GM23338 (cell line): ENCODE measurements at regions not wholly inside any gene's neighbourhood (a gene's known extent, or its start where the extent isn't known, plus 50 kb on each side); places are given as distances from the start of the nearest gene placed in this dataset.

Source experiments
- ATAC-seq: fragments of 200-7000 bp; cut with Tn5 transposase; 3 replicates; pipeline ENCODE4 v1.9.1; 2020
- DNase-seq: peaks from one replicate; pipeline ENCODE4 v3.0.0-alpha.2; 2015; ENCODE audit warnings: low spot score
- H2AFZ ChIP-seq: fragments of 200-600 bp; sonication (generic); 2 replicates; pipeline ENCODE4 v1.8.0; 2016; ENCODE audit warnings: antibody characterized with exemption, mild to moderate bottlenecking, moderate library complexity
- H3F3A ChIP-seq: fragments of 200-600 bp; sonication (generic); replicated peaks from 2 replicates; pipeline ENCODE4 v1.8.0; 2017; ENCODE audit warnings: antibody characterized with exemption, mixed run types, low read depth
- H3K27ac ChIP-seq: fragments of 200-600 bp; sonication (generic); 2 replicates; pipeline ENCODE4 v1.6.1; 2016; ENCODE audit warnings: low read depth
- H3K27me3 ChIP-seq: fragments of 200-600 bp; sonication (generic); 2 replicates; pipeline ENCODE4 v1.8.0; 2016; ENCODE audit warnings: mild to moderate bottlenecking, mixed run types, moderate library complexity; ENCODE audit not compliant: insufficient read depth
- H3K36me3 ChIP-seq: fragments of 200-600 bp; sonication (generic); 2 replicates; pipeline ENCODE4 v1.8.0; 2016; ENCODE audit warnings: mild to moderate bottlenecking; ENCODE audit not compliant: insufficient read depth
- H3K4me1 ChIP-seq: fragments of 200-600 bp; sonication (generic); 2 replicates; pipeline ENCODE4 v1.8.0; 2016; ENCODE audit warnings: mild to moderate bottlenecking, moderate library complexity; ENCODE audit not compliant: insufficient read depth
- H3K4me2 ChIP-seq: fragments of 200-600 bp; sonication (generic); 2 replicates; pipeline ENCODE4 v1.7.1; 2017; ENCODE audit warnings: mixed run types
- H3K4me3 ChIP-seq: fragments of 200-600 bp; sonication (generic); 2 replicates; pipeline ENCODE4 v1.6.1; 2016; ENCODE audit warnings: mixed run types
- H3K79me2 ChIP-seq: fragments of 200-600 bp; sonication (generic); replicated peaks from 2 replicates; pipeline ENCODE4 v1.8.0; 2017; ENCODE audit warnings: mild to moderate bottlenecking; ENCODE audit not compliant: insufficient read depth
- H3K9me2 ChIP-seq: fragments of 200-600 bp; sonication (generic); 2 replicates; pipeline ENCODE4 v1.8.0; 2017; ENCODE audit not compliant: insufficient read depth
- H4K20me1 ChIP-seq: fragments of 200-600 bp; sonication (generic); replicated peaks from 2 replicates; pipeline ENCODE4 v1.8.0; 2017; ENCODE audit warnings: mild to moderate bottlenecking; ENCODE audit not compliant: insufficient read depth
- H3K27ac Mint-ChIP-seq: 2 replicates; pipeline ENCODE4 v1.8.0; 2020; ENCODE audit warnings: inconsistent platforms, mild to moderate bottlenecking, moderate library complexity, mixed read lengths
- H3K27me3 Mint-ChIP-seq: 3 replicates; pipeline ENCODE4 v1.8.0; 2022; ENCODE audit warnings: low read depth, mild to moderate bottlenecking, moderate library complexity, mixed read lengths, inconsistent platforms; ENCODE audit not compliant: insufficient read depth, poor library complexity
- H3K36me3 Mint-ChIP-seq: 3 replicates; pipeline ENCODE4 v1.8.0; 2021; ENCODE audit warnings: low read depth, mild to moderate bottlenecking, inconsistent platforms, moderate library complexity, mixed read lengths
- H3K4me1 Mint-ChIP-seq: 3 replicates; pipeline ENCODE4 v1.8.0; 2020; ENCODE audit warnings: mild to moderate bottlenecking, inconsistent platforms, mixed read lengths
- H3K4me3 Mint-ChIP-seq: 3 replicates; pipeline ENCODE4 v1.8.0; 2021; ENCODE audit warnings: moderate library complexity, mild to moderate bottlenecking, inconsistent platforms, mixed read lengths
- H3K9me3 Mint-ChIP-seq: 3 replicates; pipeline ENCODE4 v1.8.0; 2020; ENCODE audit warnings: moderate library complexity, mild to moderate bottlenecking, inconsistent platforms, mixed read lengths
- CREB1 ChIP-seq: fragments of 250-450 bp; sonication (Bioruptor Pico); IDR thresholded peaks from 2 replicates; pipeline ENCODE4 v1.5.0; 2020; ENCODE audit warnings: low read depth, mild to moderate bottlenecking, moderate library complexity
- CTCF ChIP-seq, 2 experiments: fragments of 200-600 bp in 1 of 2; sonication (generic) in 1 of 2; conservative IDR thresholded peaks; 2 replicates each; pipeline versions ENCODE4 v1.5.1 to v1.6.1; 2016 to 2017; ENCODE audit warnings: antibody characterized with exemption in 2 of 2, low read depth in 2 of 2, mild to moderate bottlenecking in 2 of 2, moderate library complexity in 1 of 2
- ETS1 ChIP-seq: IDR thresholded peaks from 2 replicates; pipeline ENCODE4 v1.6.1; 2016; ENCODE audit warnings: antibody characterized with exemption
- EZH2 ChIP-seq: fragments of 200-600 bp; sonication (generic); IDR thresholded peaks from one replicate; pipeline ENCODE4 v1.8.0; 2017; ENCODE audit warnings: antibody characterized with exemption, mild to moderate bottlenecking, low read depth; ENCODE audit not compliant: unreplicated experiment
- EZH2phosphoT487 ChIP-seq: fragments of 200-600 bp; sonication (generic); IDR thresholded peaks from one replicate; pipeline ENCODE4 v1.8.1; 2018; ENCODE audit warnings: antibody characterized with exemption; ENCODE audit not compliant: unreplicated experiment
- JUNB ChIP-seq: IDR thresholded peaks from one replicate; pipeline ENCODE4 v1.6.1; 2016; ENCODE audit warnings: antibody characterized with exemption; ENCODE audit not compliant: unreplicated experiment
- NANOG ChIP-seq: IDR thresholded peaks from 2 replicates; pipeline ENCODE4 v1.6.1; 2016; ENCODE audit warnings: antibody characterized with exemption, borderline replicate concordance
- POLR2AphosphoS5 ChIP-seq: IDR thresholded peaks from 2 replicates; pipeline ENCODE4 v1.6.1; 2016; ENCODE audit warnings: antibody characterized with exemption, low read depth
- REST ChIP-seq: IDR thresholded peaks from one replicate; pipeline ENCODE4 v1.6.1; 2018; ENCODE audit warnings: antibody characterized with exemption; ENCODE audit not compliant: unreplicated experiment
- STAT1 ChIP-seq: IDR thresholded peaks from one replicate; pipeline ENCODE4 v1.6.1; 2016; ENCODE audit warnings: antibody characterized with exemption; ENCODE audit not compliant: unreplicated experiment
- ZNF114 ChIP-seq: fragments of 250-450 bp; sonication (Bioruptor Pico); IDR thresholded peaks from 2 replicates; pipeline ENCODE4 v1.5.0; 2020; ENCODE audit warnings: mild to moderate bottlenecking, moderate library complexity
- ZNF331 ChIP-seq: fragments of 250-450 bp; sonication (Bioruptor Pico); IDR thresholded peaks from 2 replicates; pipeline ENCODE4 v1.5.0; 2020; ENCODE audit warnings: low read depth, mild to moderate bottlenecking, moderate library complexity
- ZNF462 ChIP-seq: fragments of 250-450 bp; sonication (Bioruptor Pico); IDR thresholded peaks from 2 replicates; pipeline ENCODE4 v1.5.0; 2020; ENCODE audit warnings: mild to moderate bottlenecking, moderate library complexity

GRCh38 chr3:191958980-191959671 lies 498.2 kb downstream of the PYDC2 start:
- peak overlapping the region; percentile 54 for H3K27ac Mint-ChIP-seq
- no peak overlapping the region for H3K4me3 Mint-ChIP-seq
- no peak overlapping the region for H3K4me2 ChIP-seq
- no peaks in the 10 kb centered on the region for H3K9me3 Mint-ChIP-seq
- peaks cover 53% of the 10 kb centered on the region for H3K4me1 Mint-ChIP-seq
- peak overlapping the region; percentile 19 for H2AFZ ChIP-seq
- H3K27ac ChIP-seq = peak overlapping the region; percentile 3; the same call in 1 of the 2 replicates
- H3K9me2 ChIP-seq = no peaks in the 10 kb centered on the region
- no peaks in the 10 kb centered on the region for H3K79me2 ChIP-seq
- no peak overlapping the region for H3K4me3 ChIP-seq
- DNase-seq = peak; percentile 28
- no peaks in the 10 kb centered on the region for H3K36me3 ChIP-seq
- peaks cover 2% of the 10 kb centered on the region for H3K27me3 Mint-ChIP-seq
- H4K20me1 ChIP-seq = no peaks in the 10 kb centered on the region
- H3K27me3 ChIP-seq = no peaks in the 10 kb centered on the region
- H3F3A ChIP-seq = no peaks in the 10 kb centered on the region
- TF ChIP-seq EZH2 (no peak), JUNB (no peak), ZNF462 (CRISPR knock-in tag) (no peak), ZNF114 (CRISPR knock-in tag) (no peak), EZH2phosphoT487 (no peak), NANOG (no peak), CTCF (conservative IDR thresholded peaks at IDR 0.05; ENCODE audit: low read depth in 2 of 2) (no peak), REST (no peak), CREB1 (CRISPR knock-in tag) (no peak), STAT1 (no peak), ZNF331 (CRISPR knock-in tag) (no peak), ETS1 (no peak), POLR2AphosphoS5 (no peak)
- peak; percentile 51 for ATAC-seq
- peaks cover 30% of the 10 kb centered on the region for H3K4me1 ChIP-seq
- H3K36me3 Mint-ChIP-seq = no peaks in the 10 kb centered on the region
